Neural cell (in vitro differentiated cells): ENCODE measurements at regions not wholly inside any gene's neighbourhood (a gene's known extent, or its start where the extent isn't known, plus 50 kb on each side); places are given as distances from the start of the nearest gene placed in this dataset.

Source experiments
- CTCF ChIP-seq: fragments of 450-650 bp; IDR thresholded peaks from 2 replicates; pipeline ENCODE4 v1.5.1; 2014; ENCODE audit warnings: antibody characterized with exemption, mild to moderate bottlenecking, moderate library complexity; ENCODE audit not compliant: poor library complexity, severe bottlenecking
- EP300 ChIP-seq: fragments of 450-650 bp; conservative IDR thresholded peaks from 2 replicates; pipeline ENCODE4 v1.6.1; 2014; ENCODE audit warnings: antibody characterized with exemption, mild to moderate bottlenecking, moderate library complexity; ENCODE audit not compliant: poor library complexity, severe bottlenecking
- EZH2 ChIP-seq: fragments of 200-600, 300-800 bp; shearing (Covaris generic), sonication (generic); IDR thresholded peaks from 2 replicates; pipeline ENCODE4 v1.6.1; 2014; ENCODE audit warnings: antibody characterized with exemption, low read length, borderline replicate concordance, mild to moderate bottlenecking; ENCODE audit not compliant: insufficient read depth, poor library complexity, severe bottlenecking
- MXI1 ChIP-seq: fragments of 450-650 bp; conservative IDR thresholded peaks from 2 replicates; pipeline ENCODE4 v1.6.1; 2014; ENCODE audit warnings: antibody characterized with exemption, mild to moderate bottlenecking; ENCODE audit not compliant: poor library complexity, severe bottlenecking
- POLR2AphosphoS5 ChIP-seq: IDR thresholded peaks from 2 replicates; pipeline ENCODE4 v1.6.1; 2012
- RAD21 ChIP-seq: fragments of 450-650 bp; conservative IDR thresholded peaks from 2 replicates; pipeline ENCODE4 v1.6.1; 2014; ENCODE audit warnings: antibody characterized with exemption, mild to moderate bottlenecking, moderate library complexity
- REST ChIP-seq: IDR thresholded peaks from 2 replicates; pipeline ENCODE4 v1.6.1; 2012; ENCODE audit warnings: borderline replicate concordance
- TAF1 ChIP-seq: IDR thresholded peaks from 2 replicates; pipeline ENCODE4 v1.6.1; 2012; ENCODE audit warnings: low read depth

GRCh38 chr2:42978887-42979415, 186.6 kb upstream of the HAAO start:
- no peak for TF ChIP-seq CTCF
- TF ChIP-seq POLR2AphosphoS5, result no peak
- TF ChIP-seq REST, result no peak
- no peak for TF ChIP-seq EP300
- TF ChIP-seq EZH2, result no peak
- no peak for TF ChIP-seq RAD21
- TF ChIP-seq MXI1, result no peak
- no peak for TF ChIP-seq TAF1
